HG03280 (cell line): ENCODE measurements at regions not wholly inside any gene's neighbourhood (a gene's known extent, or its start where the extent isn't known, plus 50 kb on each side); places are given as distances from the start of the nearest gene placed in this dataset.
"Not testable (repeated sequence)": the region's sequence is repeated elsewhere in the genome, so short reads cannot be mapped to it uniquely, and the experiment has no call there.

Experiments
- ATAC-seq: cut with Tn5 transposase; IDR thresholded peaks from one replicate; pipeline ENCODE4 v1.9.1; 2021; ENCODE audit warnings: mild to moderate bottlenecking, moderate library complexity; ENCODE audit not compliant: unreplicated experiment

- ATAC-seq, result no peak
These were observed 112.8 kb upstream of the EOLA2 start for GRCh38 chrX:150051096-150051495.

- no peak for ATAC-seq
These were observed 113.9 kb upstream of the EOLA2 start for GRCh38 chrX:150052226-150052625.

- no peak for ATAC-seq
These were observed 120.4 kb upstream of the EOLA2 start for GRCh38 chrX:150058728-150059127.

- ATAC-seq, result no peak
These were observed 122.1 kb upstream of the EOLA2 start for GRCh38 chrX:150060406-150060805.

- ATAC-seq, result no peak
These were observed 124.2 kb upstream of the EOLA2 start for GRCh38 chrX:150062292-150063137.

- ATAC-seq, result no peak
These were observed 124.8 kb upstream of the EOLA2 start for GRCh38 chrX:150063138-150063518.

GRCh38 chrX:150063674-150064073 is 125.4 kb upstream of the EOLA2 start:
- no peak for ATAC-seq

GRCh38 chrX:150074175-150074574 is 135.9 kb upstream of the EOLA2 start:
- ATAC-seq, result no peak

- no peak for ATAC-seq
These were observed 142.2 kb upstream of the EOLA2 start for GRCh38 chrX:150080497-150080896.

- ATAC-seq, result no peak
These were observed 142.8 kb upstream of the EOLA2 start for GRCh38 chrX:150081076-150081475.

- ATAC-seq, result no peak
These were observed 146.4 kb upstream of the EOLA2 start for GRCh38 chrX:150084496-150085229.

- ATAC-seq, result no peak
These were observed 147.6 kb upstream of the EOLA2 start for GRCh38 chrX:150085881-150086280.

GRCh38 chrX:150086371-150086770 is 148.1 kb upstream of the EOLA2 start:
- ATAC-seq, result no peak

- ATAC-seq, result no peak
These were observed 149.3 kb upstream of the EOLA2 start for GRCh38 chrX:150087612-150088011.

- ATAC-seq, result no peak
These were observed 149.8 kb upstream of the EOLA2 start for GRCh38 chrX:150088042-150088441.

GRCh38 chrX:150088766-150089518 is 150.7 kb upstream of the EOLA2 start:
- ATAC-seq, result no peak

- not testable (repeated sequence) for ATAC-seq
These were observed 153.0 kb upstream of the EOLA2 start for GRCh38 chrX:150091300-150091699.

GRCh38 chrX:150092549-150092948 is 154.3 kb upstream of the EOLA2 start:
- ATAC-seq, result no peak

GRCh38 chrX:150094375-150094774 is 156.1 kb upstream of the EOLA2 start:
- ATAC-seq, result no peak

- no peak for ATAC-seq
These were observed 156.7 kb upstream of the EOLA2 start for GRCh38 chrX:150094996-150095395.

- ATAC-seq, result no peak
These were observed 161.0 kb upstream of the EOLA2 start for GRCh38 chrX:150099316-150099715.

GRCh38 chrX:150100261-150100660 is 162.0 kb upstream of the EOLA2 start:
- no peak for ATAC-seq
